Fibroblast of pulmonary artery (primary cell): ENCODE measurements at regions not wholly inside any gene's neighbourhood (a gene's known extent, or its start where the extent isn't known, plus 50 kb on each side); places are given as distances from the start of the nearest gene placed in this dataset.

Source experiments
- DNase-seq: peaks from one replicate; pipeline ENCODE4 v3.0.0-alpha.2; 2010; ENCODE audit warnings: low read depth
- H3K4me3 ChIP-seq: replicated peaks from 2 replicates; pipeline ENCODE4 v1.5.1; 2011; ENCODE audit warnings: low read depth, mild to moderate bottlenecking, control low read depth, low read length, moderate library complexity
- CTCF ChIP-seq: IDR thresholded peaks from 2 replicates; pipeline ENCODE4 v1.5.1; 2011; ENCODE audit warnings: mild to moderate bottlenecking, control low read depth, low read length, inconsistent platforms; ENCODE audit errors: missing control alignments

DNA sequence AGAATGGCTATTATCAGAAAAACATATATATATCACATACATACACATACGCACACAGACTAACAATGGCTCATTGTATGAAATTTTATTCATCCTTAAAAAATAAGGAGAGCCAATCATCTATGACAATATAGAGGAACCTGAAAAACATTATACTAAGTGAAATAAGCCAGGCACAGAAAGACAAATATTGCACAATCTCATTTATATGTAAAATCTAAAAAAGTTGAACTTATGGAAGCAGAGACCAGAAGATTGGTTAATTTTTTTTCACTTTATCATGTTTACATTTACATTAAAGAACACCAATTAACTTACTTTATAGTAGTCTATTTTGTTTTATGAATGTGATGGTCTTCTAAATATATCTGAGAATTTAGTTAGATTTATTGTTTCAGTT lies 198.7 kb downstream of the KIF2B start:
- DNase-seq: no peak
- H3K4me3 ChIP-seq: no peak overlapping the region
- TF ChIP-seq CTCF: no peak

DNA sequence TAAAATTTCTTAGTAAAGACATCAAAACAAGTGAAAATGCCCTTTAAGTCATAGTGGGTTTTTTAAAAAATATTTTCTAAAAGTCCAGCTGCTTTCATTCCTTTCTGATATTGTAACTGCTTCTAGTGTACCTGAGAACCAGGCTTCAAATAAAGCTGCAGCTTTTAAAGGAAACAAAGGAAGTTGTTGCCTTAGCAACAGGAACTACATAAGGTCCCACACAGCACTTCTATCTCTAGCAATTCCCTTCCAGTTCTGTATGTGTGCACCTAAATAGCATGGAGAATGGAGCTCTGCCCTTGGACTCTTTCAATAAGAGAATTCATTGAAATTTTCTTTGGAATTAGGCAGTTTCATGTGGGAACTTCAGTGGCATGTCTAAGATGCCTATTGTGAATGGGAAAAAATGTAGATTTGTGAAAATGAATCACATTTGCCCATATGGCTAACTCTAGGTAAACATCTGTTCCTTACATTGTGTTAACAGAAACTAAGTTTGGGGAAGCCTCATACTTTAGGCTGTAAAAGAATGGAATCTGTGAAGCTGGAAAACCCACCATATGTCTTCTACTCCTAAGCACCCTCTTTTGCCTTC lies 206.4 kb downstream of the KIF2B start:
- DNase-seq: no peak
- H3K4me3 ChIP-seq: no peak overlapping the region
- TF ChIP-seq CTCF: no peak

DNA sequence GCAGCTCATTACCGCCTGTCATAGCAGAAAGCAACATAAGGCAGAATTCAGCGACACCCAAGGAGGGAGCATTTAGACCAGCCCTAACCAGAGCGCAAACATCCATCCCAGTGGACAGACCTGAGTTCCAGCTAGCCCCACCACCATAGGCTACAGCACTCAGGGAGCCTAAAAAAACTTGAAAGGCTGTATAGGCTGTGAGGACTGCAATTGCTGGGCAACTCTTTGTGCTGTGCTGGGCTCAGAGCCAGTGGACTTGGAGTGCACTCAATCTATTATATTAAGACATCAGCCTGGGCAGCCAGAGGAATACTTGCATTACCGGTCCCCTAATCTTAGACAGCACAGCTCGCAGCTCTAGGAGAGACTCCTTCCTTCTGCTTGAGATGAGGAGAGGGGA lies 207.3 kb downstream of the KIF2B start:
- H3K4me3 ChIP-seq: no peak overlapping the region
- TF ChIP-seq CTCF: no peak
- DNase-seq: no peak

GRCh38 chr17:54046570-54046969 lies 223.8 kb downstream of the KIF2B start:
- TF ChIP-seq CTCF: no peak
- DNase-seq: no peak
- no peak overlapping the region for H3K4me3 ChIP-seq

DNA sequence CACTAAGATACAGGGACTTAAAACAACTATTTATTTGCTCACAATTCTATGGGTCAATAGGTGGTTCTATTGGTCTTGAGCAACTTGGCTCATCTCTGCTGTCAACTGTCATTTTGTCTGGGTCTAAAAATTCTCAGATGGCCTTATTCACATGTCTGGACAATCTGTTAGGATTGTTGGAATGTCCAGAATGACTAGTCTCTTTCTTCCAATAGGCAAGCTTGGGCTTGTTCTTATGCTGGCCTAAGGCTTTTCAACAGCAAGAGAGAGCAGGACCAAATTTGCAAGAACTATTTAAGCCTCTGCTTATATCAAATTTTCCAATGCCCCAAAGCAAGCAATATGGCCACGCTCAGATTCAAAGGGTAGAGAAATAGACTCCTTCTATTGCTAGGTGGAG lies 240.9 kb downstream of the KIF2B start:
- no peak for TF ChIP-seq CTCF
- DNase-seq: no peak
- H3K4me3 ChIP-seq: no peak overlapping the region

DNA sequence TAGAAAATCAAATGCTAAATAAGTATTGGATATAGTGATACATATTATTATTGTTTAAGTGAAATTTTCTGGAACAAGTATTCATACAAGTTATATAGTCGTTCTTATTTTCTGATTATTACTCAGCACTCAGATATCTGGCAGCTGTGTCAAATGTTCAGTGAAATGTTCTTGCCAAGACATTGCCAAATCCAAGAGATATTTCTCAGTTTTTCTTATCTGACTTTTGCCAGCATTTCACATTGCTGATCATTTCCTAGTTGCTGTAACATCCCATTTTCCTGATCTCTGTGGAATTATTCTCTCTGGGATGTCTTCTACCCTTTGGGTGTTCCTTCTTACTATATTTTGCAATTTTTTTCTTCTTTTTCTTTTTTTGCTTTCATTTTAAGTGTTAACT lies 262.3 kb downstream of the KIF2B start:
- DNase-seq: peak; percentile 0
- H3K4me3 ChIP-seq: no peak overlapping the region
- no peak for TF ChIP-seq CTCF

DNA sequence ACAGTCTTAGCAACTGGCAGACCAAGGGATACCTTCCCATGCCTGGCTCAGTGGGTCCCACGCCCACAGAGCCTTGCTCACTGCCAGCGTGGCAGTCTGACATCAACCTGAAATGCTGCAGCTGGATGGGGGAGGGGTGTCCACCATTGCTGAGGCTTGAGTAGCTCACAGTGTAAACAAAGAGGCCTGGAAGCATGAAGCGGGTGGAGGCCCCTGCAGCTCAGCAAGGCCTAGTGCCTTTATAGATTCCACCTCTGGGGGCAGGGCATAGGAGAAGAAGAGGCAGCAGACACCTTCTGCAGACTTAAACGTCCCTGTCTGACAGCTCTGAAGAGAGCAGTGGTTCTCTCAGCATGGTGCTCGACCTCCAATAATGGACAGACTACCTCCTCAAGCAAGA lies 263.2 kb downstream of the KIF2B start:
- DNase-seq: no peak

More for the DNA sequence above, 263.2 kb downstream of the KIF2B start:
- H3K4me3 ChIP-seq: no peak overlapping the region
- TF ChIP-seq CTCF: no peak
